ENCODE measurements at regions not wholly inside any gene's neighbourhood (a gene's known extent, or its start where the extent isn't known, plus 50 kb on each side); places are given as distances from the start of the nearest gene placed in this dataset.
"Not testable (repeated sequence)": the region's sequence is repeated elsewhere in the genome, so short reads cannot be mapped to it uniquely, and the experiment has no call there.

- H3K4me3 ChIP-seq (ENCODE audit: low read length); H3K27ac ChIP-seq (ENCODE audit: low read length); H3K9me3 ChIP-seq (ENCODE audit: insufficient read depth, low read depth, low read length); H3K9ac ChIP-seq (ENCODE audit: low read depth, low read length); H3K27me3 ChIP-seq (ENCODE audit: insufficient read depth, low read length); H3K36me3 ChIP-seq (ENCODE audit: insufficient read depth, low read depth, low read length): not testable (repeated sequence)
- H3K4me1 ChIP-seq (ENCODE audit: insufficient read depth, low read length), result peaks cover 13% of the 10 kb centered on the region
These were observed 164.5 kb upstream of the JADE1 start for GRCh38 chr4:128644693-128645654.

- H3K27me3 ChIP-seq (ENCODE audit: insufficient read depth, low read length); H3K36me3 ChIP-seq (ENCODE audit: insufficient read depth, low read depth, low read length); H3K9ac ChIP-seq (ENCODE audit: low read depth, low read length); H3K9me3 ChIP-seq (ENCODE audit: insufficient read depth, low read depth, low read length); H3K4me3 ChIP-seq (ENCODE audit: low read length); H3K27ac ChIP-seq (ENCODE audit: low read length); H3K4me1 ChIP-seq (ENCODE audit: insufficient read depth, low read length): not testable (repeated sequence)
These were observed 165.4 kb upstream of the JADE1 start for GRCh38 chr4:128644107-128644506.

- H3K36me3 ChIP-seq (ENCODE audit: insufficient read depth, low read depth, low read length); H3K27ac ChIP-seq (ENCODE audit: low read length); H3K9me3 ChIP-seq (ENCODE audit: insufficient read depth, low read depth, low read length); H3K27me3 ChIP-seq (ENCODE audit: insufficient read depth, low read length); H3K4me3 ChIP-seq (ENCODE audit: low read length); H3K9ac ChIP-seq (ENCODE audit: low read depth, low read length): not testable (repeated sequence)
- H3K4me1 ChIP-seq (ENCODE audit: insufficient read depth, low read length), result peaks cover 10% of the 10 kb centered on the region; the same call in 1 of the 2 replicates
These were observed 167.9 kb upstream of the JADE1 start for GRCh38 chr4:128641566-128641965.

GRCh38 chr4:128639541-128640270 lies 169.8 kb upstream of the JADE1 start:
- H3K4me1 ChIP-seq (ENCODE audit: insufficient read depth, low read length), result peaks cover 19% of the 10 kb centered on the region
- H3K27me3 ChIP-seq (ENCODE audit: insufficient read depth, low read length), result no peaks in the 10 kb centered on the region
- H3K4me3 ChIP-seq (ENCODE audit: low read length), result no peak overlapping the region
- H3K36me3 ChIP-seq (ENCODE audit: insufficient read depth, low read depth, low read length), result no peaks in the 10 kb centered on the region
- no peaks in the 10 kb centered on the region for H3K9me3 ChIP-seq (ENCODE audit: insufficient read depth, low read depth, low read length)
- H3K9ac ChIP-seq (ENCODE audit: low read depth, low read length), result no peak overlapping the region
- no peak overlapping the region for H3K27ac ChIP-seq (ENCODE audit: low read length)

- Histone ChIP-seq H3K27ac (ENCODE audit: low read length) (no peak overlapping the region), H3K4me1 (ENCODE audit: insufficient read depth, low read length) (peaks cover 19% of the 10 kb centered on the region), H3K4me3 (ENCODE audit: low read length) (no peak overlapping the region)
These were observed 172.6 kb upstream of the JADE1 start for GRCh38 chr4:128636906-128637305.

GRCh38 chr4:128635955-128636560 lies 173.4 kb upstream of the JADE1 start:
- no peak overlapping the region for H3K27ac ChIP-seq (ENCODE audit: low read length)
- peaks cover 19% of the 10 kb centered on the region for H3K4me1 ChIP-seq (ENCODE audit: insufficient read depth, low read length)
- H3K27me3 ChIP-seq (ENCODE audit: insufficient read depth, low read length), result no peaks in the 10 kb centered on the region
- no peaks in the 10 kb centered on the region for H3K9me3 ChIP-seq (ENCODE audit: insufficient read depth, low read depth, low read length)
- no peak overlapping the region for H3K9ac ChIP-seq (ENCODE audit: low read depth, low read length)
- no peak overlapping the region for H3K4me3 ChIP-seq (ENCODE audit: low read length)
- no peaks in the 10 kb centered on the region for H3K36me3 ChIP-seq (ENCODE audit: insufficient read depth, low read depth, low read length)

More at GRCh38 chr4:128636906-128637305, 172.6 kb upstream of the JADE1 start:
- H3K27me3 ChIP-seq (ENCODE audit: insufficient read depth, low read length), result no peaks in the 10 kb centered on the region
- no peaks in the 10 kb centered on the region for H3K9me3 ChIP-seq (ENCODE audit: insufficient read depth, low read depth, low read length)
- H3K9ac ChIP-seq (ENCODE audit: low read depth, low read length), result no peak overlapping the region
- no peaks in the 10 kb centered on the region for H3K36me3 ChIP-seq (ENCODE audit: insufficient read depth, low read depth, low read length)

- Histone ChIP-seq H3K27me3 (ENCODE audit: insufficient read depth, low read length) (no peaks in the 10 kb centered on the region), H3K4me1 (ENCODE audit: insufficient read depth, low read length) (peaks cover 19% of the 10 kb centered on the region), H3K9ac (ENCODE audit: low read depth, low read length) (no peak overlapping the region), H3K4me3 (ENCODE audit: low read length) (no peak overlapping the region), H3K36me3 (ENCODE audit: insufficient read depth, low read depth, low read length) (no peaks in the 10 kb centered on the region), H3K9me3 (ENCODE audit: insufficient read depth, low read depth, low read length) (no peaks in the 10 kb centered on the region), H3K27ac (ENCODE audit: low read length) (no peak overlapping the region)
These were observed 174.2 kb upstream of the JADE1 start for GRCh38 chr4:128635141-128635954.

- Histone ChIP-seq H3K27ac (ENCODE audit: low read length) (no peak overlapping the region), H3K36me3 (ENCODE audit: insufficient read depth, low read depth, low read length) (no peaks in the 10 kb centered on the region), H3K27me3 (ENCODE audit: insufficient read depth, low read length) (no peaks in the 10 kb centered on the region), H3K4me1 (ENCODE audit: insufficient read depth, low read length) (peaks cover 19% of the 10 kb centered on the region), H3K9me3 (ENCODE audit: insufficient read depth, low read depth, low read length) (no peaks in the 10 kb centered on the region), H3K4me3 (ENCODE audit: low read length) (no peak overlapping the region), H3K9ac (ENCODE audit: low read depth, low read length) (no peak overlapping the region)
These were observed 176.4 kb upstream of the JADE1 start for GRCh38 chr4:128633067-128633466.

GRCh38 chr4:128630871-128631270 lies 178.6 kb upstream of the JADE1 start:
- no peaks in the 10 kb centered on the region for H3K9me3 ChIP-seq (ENCODE audit: insufficient read depth, low read depth, low read length)
- no peak overlapping the region for H3K4me3 ChIP-seq (ENCODE audit: low read length)

GRCh38 chr4:128623508-128624215 lies 185.8 kb upstream of the JADE1 start:
- Histone ChIP-seq H3K9ac (ENCODE audit: low read depth, low read length) (no peak overlapping the region), H3K9me3 (ENCODE audit: insufficient read depth, low read depth, low read length) (no peaks in the 10 kb centered on the region), H3K36me3 (ENCODE audit: insufficient read depth, low read depth, low read length) (no peaks in the 10 kb centered on the region), H3K27me3 (ENCODE audit: insufficient read depth, low read length) (no peaks in the 10 kb centered on the region), H3K4me1 (ENCODE audit: insufficient read depth, low read length) (no peaks in the 10 kb centered on the region), H3K27ac (ENCODE audit: low read length) (no peak overlapping the region), H3K4me3 (ENCODE audit: low read length) (no peak overlapping the region)

More at GRCh38 chr4:128630871-128631270, 178.6 kb upstream of the JADE1 start:
- Histone ChIP-seq H3K4me1 (ENCODE audit: insufficient read depth, low read length) (peaks cover 2% of the 10 kb centered on the region), H3K27ac (ENCODE audit: low read length) (no peak overlapping the region), H3K36me3 (ENCODE audit: insufficient read depth, low read depth, low read length) (no peaks in the 10 kb centered on the region), H3K27me3 (ENCODE audit: insufficient read depth, low read length) (no peaks in the 10 kb centered on the region), H3K9ac (ENCODE audit: low read depth, low read length) (no peak overlapping the region)
